ENCODE measurements at regions not wholly inside any gene's neighbourhood (a gene's known extent, or its start where the extent isn't known, plus 50 kb on each side); places are given as distances from the start of the nearest gene placed in this dataset.

DNA sequence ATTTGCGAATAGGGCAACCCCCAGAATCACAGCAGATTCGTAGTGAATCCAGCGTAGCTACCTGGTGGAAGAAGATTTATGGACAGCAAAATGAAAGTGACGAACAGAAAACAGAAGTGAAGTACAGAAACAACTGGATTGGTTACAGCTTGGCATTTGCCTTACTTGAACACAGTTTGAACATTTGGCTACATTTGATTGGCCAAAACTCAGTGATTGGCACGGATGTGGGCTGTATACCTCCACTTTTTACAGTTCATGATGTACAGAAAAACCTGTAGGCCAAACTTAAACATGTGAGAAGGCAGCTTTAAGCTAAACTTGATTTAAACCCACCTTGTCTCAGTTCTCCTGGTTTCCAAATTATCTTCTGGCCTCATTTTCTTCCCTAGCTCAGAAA, 49.9 kb upstream of the AMN1 start:
- H3K9me3 ChIP-seq (ENCODE audit: control insufficient read depth, low read length): no peaks in the 10 kb centered on the region
- Mint-ChIP-seq H3K4me3 (no peak overlapping the region), H3K9me3 (no peaks in the 10 kb centered on the region), H3K27ac (no peak overlapping the region), H3K36me3 (ENCODE audit: low read depth) (no peaks in the 10 kb centered on the region), H3K4me1 (peaks cover 11% of the 10 kb centered on the region), H3K27me3 (ENCODE audit: insufficient read depth) (no peaks in the 10 kb centered on the region)
- 93 to 97% methylated on average over 5 of the region's 5 CpGs for WGBS, 2 experiments (ENCODE audit: insufficient coverage in 1 of 2, insufficient read length in 1 of 2)
- no peak overlapping the region for H3K27ac ChIP-seq (ENCODE audit: low read depth, low read length)
- H3K27me3 ChIP-seq (ENCODE audit: control insufficient read depth, insufficient read depth, low read length, poor library complexity, severe bottlenecking): no peaks in the 10 kb centered on the region
- DNase-seq: peak; percentile 6
- TF ChIP-seq, protein P1, sequence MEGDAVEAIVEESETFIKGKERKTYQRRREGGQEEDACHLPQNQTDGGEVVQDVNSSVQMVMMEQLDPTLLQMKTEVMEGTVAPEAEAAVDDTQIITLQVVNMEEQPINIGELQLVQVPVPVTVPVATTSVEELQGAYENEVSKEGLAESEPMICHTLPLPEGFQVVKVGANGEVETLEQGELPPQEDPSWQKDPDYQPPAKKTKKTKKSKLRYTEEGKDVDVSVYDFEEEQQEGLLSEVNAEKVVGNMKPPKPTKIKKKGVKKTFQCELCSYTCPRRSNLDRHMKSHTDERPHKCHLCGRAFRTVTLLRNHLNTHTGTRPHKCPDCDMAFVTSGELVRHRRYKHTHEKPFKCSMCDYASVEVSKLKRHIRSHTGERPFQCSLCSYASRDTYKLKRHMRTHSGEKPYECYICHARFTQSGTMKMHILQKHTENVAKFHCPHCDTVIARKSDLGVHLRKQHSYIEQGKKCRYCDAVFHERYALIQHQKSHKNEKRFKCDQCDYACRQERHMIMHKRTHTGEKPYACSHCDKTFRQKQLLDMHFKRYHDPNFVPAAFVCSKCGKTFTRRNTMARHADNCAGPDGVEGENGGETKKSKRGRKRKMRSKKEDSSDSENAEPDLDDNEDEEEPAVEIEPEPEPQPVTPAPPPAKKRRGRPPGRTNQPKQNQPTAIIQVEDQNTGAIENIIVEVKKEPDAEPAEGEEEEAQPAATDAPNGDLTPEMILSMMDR (conservative IDR thresholded peaks at IDR 0.05): no peak
- H3K4me1 ChIP-seq (ENCODE audit: control insufficient read depth, insufficient read depth, low read length): peaks cover 6% of the 10 kb centered on the region
- H3K9ac ChIP-seq (ENCODE audit: extremely low read depth, low read length, poor library complexity, severe bottlenecking): no peak overlapping the region
- H3K36me3 ChIP-seq (ENCODE audit: control insufficient read depth, insufficient read depth, low read length): no peaks in the 10 kb centered on the region
- H3K4me3 ChIP-seq (ENCODE audit: low read length): no peak overlapping the region
